Smooth muscle cell (in vitro differentiated cells): ENCODE measurements at regions not wholly inside any gene's neighbourhood (a gene's known extent, or its start where the extent isn't known, plus 50 kb on each side); places are given as distances from the start of the nearest gene placed in this dataset.
A peak's percentile ranks its signal among the peaks of the same experiment; 100 is the strongest.

Experiments used
- DNase-seq: peaks from one replicate; lab custom pipeline; 2025; ENCODE audit not compliant: unreplicated experiment; lab: John Stamatoyannopoulos, UW
- H2AFZ ChIP-seq: fragments of 200-600 bp; sonication (generic); 2 replicates; pipeline ENCODE4 v1.6.0; 2016; ENCODE audit warnings: antibody characterized with exemption, low read depth, mild to moderate bottlenecking
- H3F3A ChIP-seq: fragments of 200-600 bp; sonication (generic); 2 replicates; pipeline ENCODE4 v1.6.0; 2017; ENCODE audit warnings: antibody characterized with exemption, low read depth
- H3K27ac ChIP-seq: fragments of 200-600 bp; sonication (generic); 2 replicates; pipeline ENCODE4 v1.5.1; 2016; ENCODE audit warnings: low read depth, mild to moderate bottlenecking
- H3K27me3 ChIP-seq: fragments of 200-600 bp; sonication (generic); 2 replicates; pipeline ENCODE4 v1.6.1; 2016; ENCODE audit warnings: low read depth, mild to moderate bottlenecking
- H3K36me3 ChIP-seq: fragments of 200-600 bp; sonication (generic); 2 replicates; pipeline ENCODE4 v1.5.1; 2016; ENCODE audit warnings: low read depth
- H3K4me1 ChIP-seq: fragments of 200-600 bp; sonication (generic); 2 replicates; pipeline ENCODE4 v1.5.1; 2016; ENCODE audit warnings: low read depth
- H3K4me2 ChIP-seq: fragments of 200-600 bp; sonication (generic); 2 replicates; pipeline ENCODE4 v1.6.0; 2016; ENCODE audit warnings: mild to moderate bottlenecking
- H3K4me3 ChIP-seq: fragments of 200-600 bp; sonication (generic); 2 replicates; pipeline ENCODE4 v1.5.1; 2016; ENCODE audit warnings: mild to moderate bottlenecking
- H3K79me2 ChIP-seq: fragments of 200-600 bp; sonication (generic); 2 replicates; pipeline ENCODE4 v1.6.0; 2016; ENCODE audit warnings: low read depth, mild to moderate bottlenecking
- H3K9ac ChIP-seq: fragments of 200-600 bp; sonication (generic); 2 replicates; pipeline ENCODE4 v1.6.0; 2016; ENCODE audit warnings: low read depth
- H3K9me3 ChIP-seq: fragments of 200-600 bp; sonication (generic); replicated peaks from 2 replicates; pipeline ENCODE4 v1.5.1; 2016; ENCODE audit warnings: low read depth
- H4K20me1 ChIP-seq: fragments of 200-600 bp; sonication (generic); 2 replicates; pipeline ENCODE4 v1.6.0; 2016; ENCODE audit warnings: low read depth
- CTCF ChIP-seq: fragments of 200-600 bp; sonication (generic); IDR thresholded peaks from 2 replicates; pipeline ENCODE4 v1.5.1; 2017; ENCODE audit warnings: borderline replicate concordance, mild to moderate bottlenecking, antibody characterized with exemption; ENCODE audit not compliant: insufficient read depth, poor library complexity, severe bottlenecking
- WGBS: methylation state at CpG from one replicate; pipeline ENCODE4 v1.1.7; 2016; ENCODE audit warnings: low lambda C conversion rate; 5-methylcytosine and 5-hydroxymethylcytosine counted together

- Histone ChIP-seq H4K20me1 (no peaks in the 10 kb centered on the region), H3K27me3 (no peaks in the 10 kb centered on the region), H3K9me3 (no peaks in the 10 kb centered on the region), H3K9ac (no peak overlapping the region), H3K36me3 (no peaks in the 10 kb centered on the region), H3F3A (peaks cover 5% of the 10 kb centered on the region), H2AFZ (peak overlapping the region; percentile 67), H3K4me1 (peaks cover 17% of the 10 kb centered on the region), H3K79me2 (no peaks in the 10 kb centered on the region), H3K27ac (no peak overlapping the region), H3K4me2 (no peak overlapping the region), H3K4me3 (no peak overlapping the region)
- WGBS, result 84% methylated on average over 5 of the region's 5 CpGs
- no peak for TF ChIP-seq CTCF
- DNase-seq, result no peak
Observed at GRCh38 chr16:86787538-86787937, 209.2 kb downstream of the FOXL1 start.

- peaks cover 22% of the 10 kb centered on the region for H3K4me1 ChIP-seq
- no peaks in the 10 kb centered on the region for H3K36me3 ChIP-seq
- peak overlapping the region; percentile 25 for H3K4me2 ChIP-seq
- H3K4me3 ChIP-seq, result no peak overlapping the region
- no peak for TF ChIP-seq CTCF
- H2AFZ ChIP-seq, result no peak overlapping the region
- H3K79me2 ChIP-seq, result no peaks in the 10 kb centered on the region
- H3K9me3 ChIP-seq, result no peaks in the 10 kb centered on the region
- peaks cover 5% of the 10 kb centered on the region for H3F3A ChIP-seq
- 59% methylated on average over 13 of the region's 13 CpGs for WGBS
- no peak for DNase-seq
- H4K20me1 ChIP-seq, result no peaks in the 10 kb centered on the region
- H3K27me3 ChIP-seq, result no peaks in the 10 kb centered on the region
- H3K27ac ChIP-seq, result peak overlapping the region; percentile 6
- H3K9ac ChIP-seq, result no peak overlapping the region
Observed at GRCh38 chr16:86789621-86790051, 211.3 kb downstream of the FOXL1 start.

GRCh38 chr16:86791287-86792035 is 213.1 kb downstream of the FOXL1 start:
- H3K9me3 ChIP-seq, result no peaks in the 10 kb centered on the region
- WGBS, result 49% methylated on average over 20 of the region's 20 CpGs
- no peak overlapping the region for H3K27ac ChIP-seq
- H3K9ac ChIP-seq, result no peak overlapping the region
- H3K79me2 ChIP-seq, result no peaks in the 10 kb centered on the region
- no peak overlapping the region for H2AFZ ChIP-seq
- peaks cover 5% of the 10 kb centered on the region for H3F3A ChIP-seq
- peaks cover 22% of the 10 kb centered on the region for H3K4me1 ChIP-seq
- TF ChIP-seq CTCF, result no peak
- no peaks in the 10 kb centered on the region for H4K20me1 ChIP-seq
- H3K27me3 ChIP-seq, result no peaks in the 10 kb centered on the region
- H3K4me3 ChIP-seq, result no peak overlapping the region
- no peak overlapping the region for H3K4me2 ChIP-seq
- no peak for DNase-seq
- H3K36me3 ChIP-seq, result no peaks in the 10 kb centered on the region

DNA sequence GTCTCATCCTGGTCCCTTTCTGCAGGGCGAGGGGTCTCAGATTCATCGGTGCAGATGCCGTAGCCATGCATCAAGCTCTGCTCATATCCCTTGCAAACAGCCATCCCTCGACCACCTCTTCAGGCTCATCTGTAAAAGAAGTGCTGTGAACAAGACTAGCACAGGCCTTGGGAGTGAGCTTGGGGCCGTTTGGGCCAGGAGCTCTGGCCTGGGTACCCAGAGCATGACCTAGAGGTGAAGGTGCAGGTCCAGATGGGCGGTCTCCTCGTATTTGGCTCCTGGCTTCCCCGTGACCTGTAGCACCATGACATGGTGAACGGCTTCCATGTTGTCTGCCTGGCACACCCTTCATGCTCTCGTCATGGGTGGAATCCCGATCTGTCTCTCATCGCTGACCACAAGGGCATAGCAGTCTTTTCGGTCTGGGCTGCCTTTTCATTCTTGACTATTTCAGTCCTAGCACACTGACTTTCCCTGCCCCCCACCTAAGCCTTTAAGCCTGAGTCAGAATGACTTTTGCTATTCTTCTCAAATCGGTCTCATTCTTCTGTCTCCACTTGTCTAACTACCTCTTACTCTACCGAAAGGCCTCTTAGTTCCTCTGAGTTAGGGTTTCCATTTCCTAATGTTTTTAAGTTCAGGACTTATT is 216.0 kb downstream of the FOXL1 start:
- Histone ChIP-seq H3K9ac (no peak overlapping the region), H3K27ac (no peak overlapping the region), H3K9me3 (no peaks in the 10 kb centered on the region), H3K27me3 (no peaks in the 10 kb centered on the region), H4K20me1 (no peaks in the 10 kb centered on the region), H3F3A (peaks cover 5% of the 10 kb centered on the region), H3K4me1 (peaks cover 18% of the 10 kb centered on the region), H3K4me3 (no peak overlapping the region), H3K79me2 (no peaks in the 10 kb centered on the region), H2AFZ (no peak overlapping the region), H3K36me3 (no peaks in the 10 kb centered on the region), H3K4me2 (no peak overlapping the region)
- no peak for DNase-seq
- TF ChIP-seq CTCF, result no peak
- 83% methylated on average over 15 of the region's 15 CpGs for WGBS
